Smooth muscle cell (in vitro differentiated cells): ENCODE measurements at regions not wholly inside any gene's neighbourhood (a gene's known extent, or its start where the extent isn't known, plus 50 kb on each side); places are given as distances from the start of the nearest gene placed in this dataset.

Experiments
- DNase-seq: peaks from one replicate; lab custom pipeline; 2025; ENCODE audit not compliant: unreplicated experiment; lab: John Stamatoyannopoulos, UW
- H2AFZ ChIP-seq: fragments of 200-600 bp; sonication (generic); 2 replicates; pipeline ENCODE4 v1.6.0; 2016; ENCODE audit warnings: antibody characterized with exemption, low read depth, mild to moderate bottlenecking
- H3F3A ChIP-seq: fragments of 200-600 bp; sonication (generic); 2 replicates; pipeline ENCODE4 v1.6.0; 2017; ENCODE audit warnings: antibody characterized with exemption, low read depth
- H3K27ac ChIP-seq: fragments of 200-600 bp; sonication (generic); 2 replicates; pipeline ENCODE4 v1.5.1; 2016; ENCODE audit warnings: low read depth, mild to moderate bottlenecking
- H3K27me3 ChIP-seq: fragments of 200-600 bp; sonication (generic); 2 replicates; pipeline ENCODE4 v1.6.1; 2016; ENCODE audit warnings: low read depth, mild to moderate bottlenecking
- H3K36me3 ChIP-seq: fragments of 200-600 bp; sonication (generic); 2 replicates; pipeline ENCODE4 v1.5.1; 2016; ENCODE audit warnings: low read depth
- H3K4me1 ChIP-seq: fragments of 200-600 bp; sonication (generic); 2 replicates; pipeline ENCODE4 v1.5.1; 2016; ENCODE audit warnings: low read depth
- H3K4me2 ChIP-seq: fragments of 200-600 bp; sonication (generic); 2 replicates; pipeline ENCODE4 v1.6.0; 2016; ENCODE audit warnings: mild to moderate bottlenecking
- H3K4me3 ChIP-seq: fragments of 200-600 bp; sonication (generic); 2 replicates; pipeline ENCODE4 v1.5.1; 2016; ENCODE audit warnings: mild to moderate bottlenecking
- H3K79me2 ChIP-seq: fragments of 200-600 bp; sonication (generic); 2 replicates; pipeline ENCODE4 v1.6.0; 2016; ENCODE audit warnings: low read depth, mild to moderate bottlenecking
- H3K9ac ChIP-seq: fragments of 200-600 bp; sonication (generic); 2 replicates; pipeline ENCODE4 v1.6.0; 2016; ENCODE audit warnings: low read depth
- H3K9me3 ChIP-seq: fragments of 200-600 bp; sonication (generic); replicated peaks from 2 replicates; pipeline ENCODE4 v1.5.1; 2016; ENCODE audit warnings: low read depth
- H4K20me1 ChIP-seq: fragments of 200-600 bp; sonication (generic); 2 replicates; pipeline ENCODE4 v1.6.0; 2016; ENCODE audit warnings: low read depth
- CTCF ChIP-seq: fragments of 200-600 bp; sonication (generic); IDR thresholded peaks from 2 replicates; pipeline ENCODE4 v1.5.1; 2017; ENCODE audit warnings: borderline replicate concordance, mild to moderate bottlenecking, antibody characterized with exemption; ENCODE audit not compliant: insufficient read depth, poor library complexity, severe bottlenecking
- WGBS: methylation state at CpG from one replicate; pipeline ENCODE4 v1.1.7; 2016; ENCODE audit warnings: low lambda C conversion rate; 5-methylcytosine and 5-hydroxymethylcytosine counted together

- no peak overlapping the region for H3K27ac ChIP-seq
- H3K9ac ChIP-seq = no peak overlapping the region
- no peaks in the 10 kb centered on the region for H3K9me3 ChIP-seq
- no peak overlapping the region for H3K4me2 ChIP-seq
- no peak for DNase-seq
- no peaks in the 10 kb centered on the region for H3K27me3 ChIP-seq
- H3K36me3 ChIP-seq = no peaks in the 10 kb centered on the region
- H3K79me2 ChIP-seq = no peaks in the 10 kb centered on the region
- no peak overlapping the region for H2AFZ ChIP-seq
- no peaks in the 10 kb centered on the region for H3F3A ChIP-seq
- no peaks in the 10 kb centered on the region for H3K4me1 ChIP-seq
- WGBS = 100% methylated on average over 1 of the region's 1 CpG
- no peak for TF ChIP-seq CTCF
- H4K20me1 ChIP-seq = no peaks in the 10 kb centered on the region
- no peak overlapping the region for H3K4me3 ChIP-seq
These were observed 864.2 kb downstream of the FAM181B start for GRCh38 chr11:81869351-81870065.

GRCh38 chr11:81866896-81867295, 866.8 kb downstream of the FAM181B start:
- Histone ChIP-seq H3K4me2 (no peak overlapping the region), H3K4me3 (no peak overlapping the region), H3K9ac (no peak overlapping the region), H2AFZ (no peak overlapping the region), H3K36me3 (no peaks in the 10 kb centered on the region), H3K27me3 (no peaks in the 10 kb centered on the region), H3K27ac (no peak overlapping the region), H4K20me1 (no peaks in the 10 kb centered on the region), H3K4me1 (no peaks in the 10 kb centered on the region), H3K79me2 (no peaks in the 10 kb centered on the region), H3K9me3 (no peaks in the 10 kb centered on the region), H3F3A (no peaks in the 10 kb centered on the region)
- whole genome bisulfite sequencing = 76% methylated on average over 2 of the region's 2 CpGs
- DNase-seq = no peak
- TF ChIP-seq CTCF = no peak

GRCh38 chr11:81857386-81857785, 876.3 kb downstream of the FAM181B start:
- Histone ChIP-seq H3K9me3 (no peaks in the 10 kb centered on the region), H3K27ac (no peak overlapping the region), H3K27me3 (no peaks in the 10 kb centered on the region), H3K79me2 (no peaks in the 10 kb centered on the region), H3F3A (no peaks in the 10 kb centered on the region), H3K4me2 (no peak overlapping the region), H3K4me1 (no peaks in the 10 kb centered on the region), H3K9ac (no peak overlapping the region), H4K20me1 (no peaks in the 10 kb centered on the region), H3K36me3 (no peaks in the 10 kb centered on the region), H2AFZ (no peak overlapping the region), H3K4me3 (no peak overlapping the region)
- no peak for DNase-seq
- no peak for TF ChIP-seq CTCF
- WGBS = 87% methylated on average over 4 of the region's 4 CpGs

GRCh38 chr11:81853791-81854190, 879.9 kb downstream of the FAM181B start:
- DNase-seq = no peak
- Histone ChIP-seq H3K9me3 (no peaks in the 10 kb centered on the region), H3K9ac (no peak overlapping the region), H3K27me3 (no peaks in the 10 kb centered on the region), H4K20me1 (no peaks in the 10 kb centered on the region), H3F3A (no peaks in the 10 kb centered on the region), H3K4me2 (no peak overlapping the region), H3K4me1 (no peaks in the 10 kb centered on the region), H3K27ac (no peak overlapping the region), H2AFZ (no peak overlapping the region), H3K36me3 (no peaks in the 10 kb centered on the region), H3K79me2 (no peaks in the 10 kb centered on the region), H3K4me3 (no peak overlapping the region)
- 70% methylated on average over 1 of the region's 1 CpG for WGBS
- no peak for TF ChIP-seq CTCF
